ENCODE measurements at regions not wholly inside any gene's neighbourhood (a gene's known extent, or its start where the extent isn't known, plus 50 kb on each side); places are given as distances from the start of the nearest gene placed in this dataset.

DNA sequence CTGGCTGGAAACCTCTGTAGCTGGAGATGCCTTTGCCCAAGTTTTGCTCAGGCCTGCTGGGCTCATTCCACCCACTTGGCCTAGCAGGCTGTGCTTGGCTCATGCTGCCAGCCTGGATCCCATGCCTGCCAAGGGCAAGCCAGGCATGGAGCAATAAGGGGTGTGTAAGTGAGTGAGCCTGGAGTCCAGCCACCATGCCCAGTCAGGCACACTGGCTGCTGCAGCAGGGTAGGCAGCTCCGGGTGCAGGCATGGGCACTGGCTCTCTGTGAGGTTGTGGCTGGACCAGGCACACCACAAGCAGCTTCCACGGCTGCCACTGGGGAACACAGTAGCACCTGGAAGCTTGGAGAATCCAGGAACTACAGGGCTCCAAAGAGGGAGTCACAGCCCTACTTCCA is 147.7 kb upstream of the HS6ST1 start:
- H3K9me3 ChIP-seq (ENCODE audit: control insufficient read depth, insufficient read depth, low read length), result peaks cover 51% of the 10 kb centered on the region
- ChIA-PET POLR2A (no interaction called here), CTCF (no interaction called here)
- no peak overlapping the region for H3K4me3 ChIP-seq (ENCODE audit: low read depth, low read length)
- no peak overlapping the region for H3K27ac ChIP-seq (ENCODE audit: low read depth, low read length)
- no peaks in the 10 kb centered on the region for H3K27me3 ChIP-seq (ENCODE audit: control insufficient read depth, insufficient read depth, low read length)
- TF ChIP-seq, protein P1, sequence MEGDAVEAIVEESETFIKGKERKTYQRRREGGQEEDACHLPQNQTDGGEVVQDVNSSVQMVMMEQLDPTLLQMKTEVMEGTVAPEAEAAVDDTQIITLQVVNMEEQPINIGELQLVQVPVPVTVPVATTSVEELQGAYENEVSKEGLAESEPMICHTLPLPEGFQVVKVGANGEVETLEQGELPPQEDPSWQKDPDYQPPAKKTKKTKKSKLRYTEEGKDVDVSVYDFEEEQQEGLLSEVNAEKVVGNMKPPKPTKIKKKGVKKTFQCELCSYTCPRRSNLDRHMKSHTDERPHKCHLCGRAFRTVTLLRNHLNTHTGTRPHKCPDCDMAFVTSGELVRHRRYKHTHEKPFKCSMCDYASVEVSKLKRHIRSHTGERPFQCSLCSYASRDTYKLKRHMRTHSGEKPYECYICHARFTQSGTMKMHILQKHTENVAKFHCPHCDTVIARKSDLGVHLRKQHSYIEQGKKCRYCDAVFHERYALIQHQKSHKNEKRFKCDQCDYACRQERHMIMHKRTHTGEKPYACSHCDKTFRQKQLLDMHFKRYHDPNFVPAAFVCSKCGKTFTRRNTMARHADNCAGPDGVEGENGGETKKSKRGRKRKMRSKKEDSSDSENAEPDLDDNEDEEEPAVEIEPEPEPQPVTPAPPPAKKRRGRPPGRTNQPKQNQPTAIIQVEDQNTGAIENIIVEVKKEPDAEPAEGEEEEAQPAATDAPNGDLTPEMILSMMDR (IDR thresholded peaks at IDR 0.05; ENCODE audit: low read depth, low read length), result no peak
- DNase-seq (ENCODE audit: low read depth, low spot score), result no peak

DNA sequence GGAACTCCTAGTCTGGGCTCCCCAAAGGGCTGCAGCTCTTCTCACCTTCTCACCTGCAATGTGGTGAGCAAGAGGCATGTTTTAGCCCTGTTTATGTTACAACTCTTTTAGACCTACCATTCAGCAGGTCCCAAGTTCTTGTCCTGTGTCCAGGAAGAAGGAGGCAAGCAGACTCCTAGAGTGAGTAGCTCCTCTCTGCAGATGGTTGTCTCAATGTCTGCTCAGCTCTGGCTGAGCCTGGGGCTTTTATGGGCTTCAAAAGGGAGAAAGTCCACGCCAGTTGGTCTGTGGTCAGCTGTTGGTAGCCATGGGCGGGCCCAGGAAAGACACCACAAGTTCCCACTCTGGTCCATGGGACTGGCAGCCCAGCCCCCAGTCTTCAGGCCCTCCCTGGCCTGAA is 148.1 kb upstream of the HS6ST1 start:
- ChIA-PET POLR2A (no interaction called here), CTCF (no interaction called here)
- DNase-seq (ENCODE audit: low read depth, low spot score), result no peak
- TF ChIP-seq, protein P1 (IDR thresholded peaks at IDR 0.05; ENCODE audit: low read depth, low read length), result no peak
- Histone ChIP-seq H3K4me3 (ENCODE audit: low read depth, low read length) (no peak overlapping the region), H3K27me3 (ENCODE audit: control insufficient read depth, insufficient read depth, low read length) (no peaks in the 10 kb centered on the region), H3K9me3 (ENCODE audit: control insufficient read depth, insufficient read depth, low read length) (peaks cover 55% of the 10 kb centered on the region), H3K27ac (ENCODE audit: low read depth, low read length) (no peak overlapping the region)

DNA sequence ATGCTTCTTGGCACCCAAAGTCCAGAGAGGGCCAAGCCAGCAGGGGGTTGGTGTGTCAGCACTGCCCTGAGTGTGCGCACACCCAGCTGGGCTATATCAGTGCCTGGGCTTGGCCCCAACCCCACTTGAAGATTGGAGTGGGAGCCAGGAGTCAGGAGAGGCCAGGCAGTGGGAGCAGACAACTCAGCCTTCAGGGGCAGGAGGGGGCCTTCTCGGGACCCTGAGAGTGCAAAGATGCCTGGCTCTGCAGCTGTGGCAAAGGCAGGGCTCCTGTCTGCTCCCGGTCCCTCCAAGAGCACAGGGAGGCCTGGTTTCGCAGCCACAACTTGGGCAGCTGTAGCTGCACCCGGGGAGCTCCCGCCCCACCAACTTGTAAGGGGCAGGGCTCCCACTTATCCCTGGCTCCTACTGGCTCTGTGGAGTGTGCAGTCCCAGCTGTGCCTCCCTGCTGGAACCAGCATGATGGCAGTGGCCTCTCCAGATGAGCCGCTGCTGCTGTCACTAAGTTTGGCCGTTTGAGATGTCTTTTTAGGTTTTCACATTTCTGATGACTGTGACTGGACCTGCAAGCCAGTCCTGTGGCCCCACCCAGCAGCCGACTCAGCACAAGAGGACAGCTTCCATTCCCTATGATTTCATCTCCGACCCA is 148.8 kb upstream of the HS6ST1 start:
- Histone ChIP-seq H3K9me3 (ENCODE audit: control insufficient read depth, insufficient read depth, low read length) (peaks cover 59% of the 10 kb centered on the region), H3K27ac (ENCODE audit: low read depth, low read length) (no peak overlapping the region), H3K27me3 (ENCODE audit: control insufficient read depth, insufficient read depth, low read length) (no peaks in the 10 kb centered on the region), H3K4me3 (ENCODE audit: low read depth, low read length) (no peak overlapping the region)
- DNase-seq (ENCODE audit: low read depth, low spot score), result no peak
- TF ChIP-seq, protein P1 (IDR thresholded peaks at IDR 0.05; ENCODE audit: low read depth, low read length), result no peak
- POLR2A ChIA-PET, result no interaction called here
- CTCF ChIA-PET, result interaction anchor here (2.4 kb wide), 1 partner anchor 7 kb away, joined by 7 read pairs; no protein-coding TSS in a partner anchor

DNA sequence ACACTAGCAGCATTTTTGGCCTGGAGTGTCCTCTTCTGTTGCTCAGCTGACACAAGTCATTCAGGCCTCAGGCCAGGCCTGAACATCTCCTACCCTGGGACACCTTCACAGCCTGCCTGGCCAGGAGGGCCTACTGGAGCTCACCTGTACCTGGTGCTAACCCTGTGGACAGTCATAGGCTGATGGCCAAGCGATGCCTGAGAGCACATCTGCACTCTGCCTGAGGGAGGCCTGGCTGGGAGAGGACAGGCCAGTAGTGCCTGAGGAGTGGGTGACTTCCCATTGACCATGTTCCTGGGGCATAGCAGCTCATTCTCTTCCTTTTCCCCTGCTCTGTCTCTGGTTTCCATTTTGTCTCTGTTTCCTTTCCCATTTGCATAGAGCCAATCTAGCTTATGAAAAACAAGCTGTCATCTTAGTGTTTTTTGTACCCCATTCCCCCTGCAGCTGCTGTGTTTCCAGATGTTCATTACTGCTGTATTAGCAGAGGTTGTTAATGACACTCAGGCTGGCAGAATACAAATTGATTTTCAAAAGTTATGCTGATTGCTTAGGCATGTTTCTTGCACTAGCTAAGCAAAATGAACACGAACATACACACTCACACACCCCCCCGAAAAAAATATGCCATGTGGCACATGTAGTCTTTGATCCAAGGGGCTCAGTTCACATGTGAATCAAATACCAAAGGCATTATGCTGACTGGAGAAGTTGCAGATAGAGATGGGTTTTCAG is 149.7 kb upstream of the HS6ST1 start:
- ChIA-PET POLR2A (no interaction called here), CTCF (interaction anchor here (2.4 kb wide), 1 partner anchor 8 kb away, joined by 7 read pairs; no protein-coding TSS in a partner anchor)
- DNase-seq (ENCODE audit: low read depth, low spot score), result no peak

More for the DNA sequence above, 149.7 kb upstream of the HS6ST1 start:
- Histone ChIP-seq H3K27me3 (ENCODE audit: control insufficient read depth, insufficient read depth, low read length) (no peaks in the 10 kb centered on the region), H3K4me3 (ENCODE audit: low read depth, low read length) (no peak overlapping the region), H3K9me3 (ENCODE audit: control insufficient read depth, insufficient read depth, low read length) (peaks cover 59% of the 10 kb centered on the region), H3K27ac (ENCODE audit: low read depth, low read length) (no peak overlapping the region)
- TF ChIP-seq, protein P1 (IDR thresholded peaks at IDR 0.05; ENCODE audit: low read depth, low read length), result no peak

All from AG04450 (cell line).